GM23248 (cell line): ENCODE measurements at regions not wholly inside any gene's neighbourhood (a gene's known extent, or its start where the extent isn't known, plus 50 kb on each side); places are given as distances from the start of the nearest gene placed in this dataset.

Experiments
- EZH2 ChIP-seq: fragments of 200-600 bp; sonication (generic); IDR thresholded peaks from 2 replicates; pipeline ENCODE4 v1.6.1; 2018; ENCODE audit warnings: antibody characterized with exemption, mild to moderate bottlenecking; ENCODE audit not compliant: insufficient read depth, poor library complexity, severe bottlenecking
- EZH2phosphoT487 ChIP-seq: fragments of 200-600 bp; sonication (generic); IDR thresholded peaks from 2 replicates; pipeline ENCODE4 v1.6.1; 2018; ENCODE audit warnings: antibody characterized with exemption, moderate library complexity, mild to moderate bottlenecking, low read depth; ENCODE audit not compliant: insufficient read depth

DNA sequence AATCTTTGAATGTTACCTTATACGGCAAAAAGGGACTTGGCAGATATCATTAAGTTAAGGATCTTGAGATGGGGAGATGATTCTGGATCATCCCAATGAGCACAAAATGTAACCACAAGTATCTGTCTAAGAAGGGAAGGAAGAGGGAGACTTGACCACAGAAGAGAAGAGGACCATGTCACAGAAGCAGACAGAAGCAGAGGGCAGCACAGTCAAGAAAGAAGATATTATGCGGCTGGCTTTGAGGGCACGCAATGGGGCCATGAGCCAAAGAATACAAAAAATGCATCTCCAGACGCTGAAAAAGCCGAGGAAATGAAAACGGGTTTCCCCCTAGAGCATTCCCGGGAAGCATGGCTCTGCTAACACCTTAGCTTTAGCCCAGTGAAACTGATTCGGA is 225.3 kb downstream of the NR2F1-AS1 start:
- TF ChIP-seq EZH2 (no peak), EZH2phosphoT487 (no peak)
